ENCODE measurements at regions not wholly inside any gene's neighbourhood (a gene's known extent, or its start where the extent isn't known, plus 50 kb on each side); places are given as distances from the start of the nearest gene placed in this dataset.
"Not testable (repeated sequence)": the region's sequence is repeated elsewhere in the genome, so short reads cannot be mapped to it uniquely, and the experiment has no call there.

- H3K4me3 ChIP-seq (ENCODE audit: low read length) = no peak overlapping the region
- DNase-seq (ENCODE audit: low read depth) = no peak
- no peak for TF ChIP-seq CTCF (conservative IDR thresholded peaks at IDR 0.05; ENCODE audit: low read length)
Observed at GRCh38 chr21:29430576-29430975, 131.9 kb downstream of the BACH1 start.

- DNase-seq (ENCODE audit: low read depth) = no peak
- no peak for TF ChIP-seq CTCF (conservative IDR thresholded peaks at IDR 0.05; ENCODE audit: low read length)
- H3K4me3 ChIP-seq (ENCODE audit: low read length) = no peak overlapping the region
Observed at GRCh38 chr21:29431178-29431577, 132.5 kb downstream of the BACH1 start.

GRCh38 chr21:29431680-29432079 is 133.0 kb downstream of the BACH1 start:
- DNase-seq (ENCODE audit: low read depth) = no peak
- no peak for TF ChIP-seq CTCF (conservative IDR thresholded peaks at IDR 0.05; ENCODE audit: low read length)
- H3K4me3 ChIP-seq (ENCODE audit: low read length) = no peak overlapping the region

GRCh38 chr21:29433366-29434059 is 134.8 kb downstream of the BACH1 start:
- DNase-seq (ENCODE audit: low read depth) = peak; percentile 24
- no peak for TF ChIP-seq CTCF (conservative IDR thresholded peaks at IDR 0.05; ENCODE audit: low read length)
- no peak overlapping the region for H3K4me3 ChIP-seq (ENCODE audit: low read length)

GRCh38 chr21:29434081-29434480 is 135.4 kb downstream of the BACH1 start:
- no peak overlapping the region for H3K4me3 ChIP-seq (ENCODE audit: low read length)
- no peak for DNase-seq (ENCODE audit: low read depth)
- no peak for TF ChIP-seq CTCF (conservative IDR thresholded peaks at IDR 0.05; ENCODE audit: low read length)

GRCh38 chr21:29434982-29435381 is 136.3 kb downstream of the BACH1 start:
- DNase-seq (ENCODE audit: low read depth); H3K4me3 ChIP-seq (ENCODE audit: low read length): not testable (repeated sequence)

GRCh38 chr21:29436143-29436542 is 137.4 kb downstream of the BACH1 start:
- H3K4me3 ChIP-seq (ENCODE audit: low read length) = no peak overlapping the region
- DNase-seq (ENCODE audit: low read depth) = no peak
- no peak for TF ChIP-seq CTCF (conservative IDR thresholded peaks at IDR 0.05; ENCODE audit: low read length)
